GM10248 (cell line): ENCODE measurements at regions not wholly inside any gene's neighbourhood (a gene's known extent, or its start where the extent isn't known, plus 50 kb on each side); places are given as distances from the start of the nearest gene placed in this dataset.
"Not testable (repeated sequence)": the region's sequence is repeated elsewhere in the genome, so short reads cannot be mapped to it uniquely, and the experiment has no call there.

Source experiments
- CTCF ChIA-PET: fragments of 300-600 bp; sonication (Branson Sonifier 250); formaldehyde crosslinking; extraction: SDS; loops from one replicate; lab custom pipeline; 2021; ENCODE audit warnings: antibody characterized with exemption; lab: Yijun Ruan, JAX
- POLR2A ChIA-PET: fragments of 350-650 bp; sonication (Branson Sonifier 250); formaldehyde crosslinking; extraction: SDS; loops from one replicate; lab custom pipeline; 2020; ENCODE audit warnings: antibody characterized with exemption; lab: Yijun Ruan, JAX
- DNase-seq: peaks from one replicate; pipeline ENCODE4 v3.0.0; 2012; ENCODE audit errors: extremely low spot score
- CTCF ChIP-seq: IDR thresholded peaks from 2 replicates; pipeline ENCODE4 v1.5.1; 2012; ENCODE audit warnings: mild to moderate bottlenecking, low read depth; ENCODE audit errors: extremely low read depth, missing control alignments, control extremely low read depth

GRCh38 chr6:66173587-66173986 lies 466.6 kb upstream of the EYS start:
- no peak for DNase-seq
- CTCF ChIA-PET, result no interaction called here
- no peak for TF ChIP-seq CTCF
- POLR2A ChIA-PET, result no interaction called here

- POLR2A ChIA-PET, CTCF ChIA-PET, DNase-seq: not testable (repeated sequence)
Observed at GRCh38 chr6:66166713-66167112, 459.7 kb upstream of the EYS start.

GRCh38 chr6:66161546-66162108 lies 454.6 kb upstream of the EYS start:
- ChIA-PET POLR2A (no interaction called here), CTCF (no interaction called here)
- no peak for TF ChIP-seq CTCF

GRCh38 chr6:66159937-66160336 lies 452.9 kb upstream of the EYS start:
- TF ChIP-seq CTCF, result no peak
- ChIA-PET POLR2A (no interaction called here), CTCF (interaction anchor here (1.1 kb wide), 1 partner anchor 32 kb away, joined by 3 read pairs; no protein-coding TSS in a partner anchor)
- no peak for DNase-seq

More at GRCh38 chr6:66161546-66162108, 454.6 kb upstream of the EYS start:
- DNase-seq, result no peak

- POLR2A ChIA-PET, result no interaction called here
Observed at GRCh38 chr6:66153247-66153646, 446.2 kb upstream of the EYS start.

GRCh38 chr6:66149132-66149531 lies 442.1 kb upstream of the EYS start:
- DNase-seq, result no peak
- CTCF ChIA-PET, result no interaction called here
- POLR2A ChIA-PET, result no interaction called here
- TF ChIP-seq CTCF, result no peak

More at GRCh38 chr6:66153247-66153646, 446.2 kb upstream of the EYS start:
- TF ChIP-seq CTCF, result no peak
- no peak for DNase-seq
- CTCF ChIA-PET, result no interaction called here

- ChIA-PET CTCF (no interaction called here), POLR2A (no interaction called here)
- TF ChIP-seq CTCF, result no peak
- DNase-seq, result no peak
Observed at GRCh38 chr6:66145867-66146266, 438.8 kb upstream of the EYS start.
